Hepatocyte (in vitro differentiated cells): ENCODE measurements at regions not wholly inside any gene's neighbourhood (a gene's known extent, or its start where the extent isn't known, plus 50 kb on each side); places are given as distances from the start of the nearest gene placed in this dataset.

Experiments used
- CTCF ChIP-seq: fragments of 200-600 bp; sonication (generic); IDR thresholded peaks from 2 replicates; pipeline ENCODE4 v1.5.1; 2016; ENCODE audit warnings: antibody characterized with exemption, mild to moderate bottlenecking; ENCODE audit not compliant: poor library complexity
- EZH2 ChIP-seq: fragments of 200-600 bp; sonication (generic); IDR thresholded peaks from 2 replicates; pipeline ENCODE4 v1.6.1; 2016; ENCODE audit warnings: antibody characterized with exemption, mild to moderate bottlenecking, borderline replicate concordance
- EZH2phosphoT487 ChIP-seq: fragments of 200-600 bp; sonication (generic); IDR thresholded peaks from one replicate; pipeline ENCODE4 v1.6.1; 2018; ENCODE audit warnings: antibody characterized with exemption, mild to moderate bottlenecking, low read depth, moderate library complexity; ENCODE audit not compliant: unreplicated experiment, severe bottlenecking

GRCh38 chr12:67419810-67420209 is 150.7 kb downstream of the CAND1 start:
- TF ChIP-seq EZH2 (no peak), CTCF (no peak), EZH2phosphoT487 (no peak)
